Pons (tissue), 1 donor: ENCODE measurements at regions not wholly inside any gene's neighbourhood (a gene's known extent, or its start where the extent isn't known, plus 50 kb on each side); places are given as distances from the start of the nearest gene placed in this dataset.

ENCODE experiments used
- DNase-seq: peaks from one replicate; pipeline ENCODE4 v3.0.0-alpha.2; 2016; ENCODE audit warnings: low spot score

DNA sequence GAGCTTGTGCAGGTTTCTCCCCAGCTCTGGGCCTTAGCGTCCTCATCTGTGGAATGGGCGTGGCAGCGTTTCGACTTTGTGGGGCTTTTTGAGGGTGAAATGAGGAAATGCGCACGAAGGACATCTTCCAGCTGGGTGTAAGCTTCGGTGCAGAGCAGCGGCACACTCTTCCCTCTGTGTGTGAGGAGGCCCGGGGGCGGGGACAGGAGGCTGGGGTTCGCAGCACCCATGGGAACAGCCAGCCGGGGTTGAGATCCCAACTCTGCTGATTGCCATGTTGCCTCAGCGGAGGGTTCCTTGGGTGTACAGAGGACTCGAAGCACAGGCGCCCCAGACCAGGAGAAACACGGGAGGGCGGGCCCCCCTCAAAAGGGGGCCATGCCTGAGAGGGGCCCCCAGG lies 265.6 kb downstream of the NSG2 start:
- DNase-seq: no peak

DNA sequence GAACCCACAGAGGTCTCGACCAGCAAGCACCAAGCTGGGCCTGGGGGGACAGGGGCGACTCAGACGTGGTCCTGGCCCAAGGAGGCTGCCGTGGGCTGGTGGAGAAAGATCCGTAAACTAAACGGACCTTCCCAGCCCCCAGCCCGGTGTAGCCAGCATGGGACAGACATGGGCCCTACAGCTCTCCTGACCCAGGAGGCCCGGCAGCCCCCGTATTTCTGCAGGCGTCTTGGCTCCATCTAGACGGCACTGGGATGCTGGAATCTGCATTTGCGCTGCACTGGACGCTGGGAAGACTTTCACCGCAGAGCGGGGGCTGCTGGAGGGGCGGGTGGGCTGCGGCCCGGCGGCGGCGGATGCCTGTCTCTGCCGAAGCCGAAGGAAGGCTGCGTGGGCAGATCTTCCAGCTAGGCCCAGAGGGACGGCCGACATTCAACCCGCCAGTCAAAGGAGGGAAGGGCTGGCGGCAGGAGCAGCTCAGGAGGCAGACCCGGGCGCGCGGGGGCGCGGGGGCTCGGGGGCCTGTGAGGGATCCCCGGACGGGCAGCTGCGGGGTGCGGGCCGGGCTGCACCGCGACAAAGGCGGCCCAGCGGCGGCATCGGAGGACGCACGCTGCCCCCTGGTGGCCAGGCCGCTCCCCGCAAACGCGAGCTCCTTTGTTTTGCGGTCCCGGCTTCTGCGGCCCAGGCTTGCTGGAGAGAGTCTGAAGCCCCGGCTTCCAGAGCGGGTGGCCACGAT lies 266.2 kb downstream of the NSG2 start:
- DNase-seq: peak; percentile 45

DNA sequence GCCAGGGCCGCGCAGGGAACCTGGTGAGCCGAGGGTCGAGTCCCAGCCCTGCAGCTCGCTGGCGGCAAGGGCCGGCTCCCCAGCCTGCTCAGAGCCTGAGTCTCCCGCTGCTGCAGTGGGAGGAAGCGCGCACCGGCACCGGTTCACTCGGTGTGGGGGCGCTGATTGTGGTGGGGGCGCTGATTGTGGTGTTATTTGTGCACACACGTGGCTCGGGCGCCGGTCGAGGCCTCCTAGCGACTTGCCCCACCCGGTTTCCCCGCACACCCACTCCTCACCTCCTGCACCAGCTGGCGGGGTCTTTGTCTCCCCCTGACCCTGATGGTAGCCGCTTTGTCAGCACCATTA lies 266.7 kb downstream of the NSG2 start:
- no peak for DNase-seq

DNA sequence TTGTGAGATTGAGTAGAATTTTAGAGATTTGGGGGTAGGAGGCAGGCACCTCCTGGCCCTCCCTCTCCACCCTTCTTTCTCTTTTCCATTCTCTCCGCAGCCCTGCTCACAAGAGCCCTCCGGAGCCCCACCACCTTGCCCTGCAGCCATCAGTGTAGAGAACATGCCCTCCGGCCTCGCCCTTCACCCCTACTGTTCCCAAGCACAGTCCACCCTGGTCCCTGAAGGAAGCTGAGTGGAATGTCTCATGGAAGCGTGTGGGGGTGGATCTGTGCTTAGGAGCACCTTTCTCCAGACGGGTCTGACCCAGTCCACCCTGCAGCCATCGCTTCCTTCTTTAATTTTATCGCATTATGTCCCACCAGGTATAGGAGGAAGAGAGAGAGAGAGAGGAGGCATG lies 267.1 kb downstream of the NSG2 start:
- DNase-seq: no peak

DNA sequence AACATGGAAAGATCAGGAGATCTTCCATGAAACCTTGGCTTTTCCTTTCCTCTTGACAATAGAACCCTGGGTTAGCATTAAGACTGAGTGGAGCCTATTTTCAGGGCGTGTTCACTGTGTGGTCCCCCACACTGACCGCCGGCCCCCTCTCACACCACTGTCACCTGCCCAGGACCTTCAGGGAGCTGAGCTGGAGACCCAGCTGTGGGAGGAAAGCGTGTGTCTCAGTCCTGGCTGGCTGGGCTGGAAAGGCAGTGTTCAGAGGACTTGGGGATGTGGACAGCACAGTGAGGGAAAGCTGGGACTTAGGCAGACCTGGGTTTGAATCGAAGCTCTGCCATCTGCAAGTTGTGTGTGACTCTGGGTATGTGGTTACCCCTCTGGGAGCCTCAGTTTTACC lies 268.1 kb downstream of the NSG2 start:
- DNase-seq: no peak

DNA sequence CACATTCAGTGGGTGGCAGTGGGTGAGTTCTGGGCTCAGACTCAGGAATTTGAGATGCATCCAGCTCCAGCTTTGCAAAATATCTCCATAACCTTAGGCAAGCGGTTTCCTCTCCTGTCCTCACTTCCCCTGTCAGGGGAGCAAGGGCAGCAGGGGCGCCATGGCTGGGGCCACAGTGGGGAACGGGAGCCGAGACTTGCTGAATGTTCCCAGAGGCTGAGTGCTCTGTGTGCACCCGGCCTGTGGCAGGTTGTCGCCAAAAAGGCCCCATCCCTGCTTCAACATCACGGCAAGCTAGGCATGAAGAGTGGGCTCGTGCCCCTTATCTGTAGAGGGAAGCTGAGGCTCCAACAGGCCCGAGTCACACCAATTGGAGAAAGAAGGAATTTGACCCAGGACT lies 268.8 kb downstream of the NSG2 start:
- no peak for DNase-seq

DNA sequence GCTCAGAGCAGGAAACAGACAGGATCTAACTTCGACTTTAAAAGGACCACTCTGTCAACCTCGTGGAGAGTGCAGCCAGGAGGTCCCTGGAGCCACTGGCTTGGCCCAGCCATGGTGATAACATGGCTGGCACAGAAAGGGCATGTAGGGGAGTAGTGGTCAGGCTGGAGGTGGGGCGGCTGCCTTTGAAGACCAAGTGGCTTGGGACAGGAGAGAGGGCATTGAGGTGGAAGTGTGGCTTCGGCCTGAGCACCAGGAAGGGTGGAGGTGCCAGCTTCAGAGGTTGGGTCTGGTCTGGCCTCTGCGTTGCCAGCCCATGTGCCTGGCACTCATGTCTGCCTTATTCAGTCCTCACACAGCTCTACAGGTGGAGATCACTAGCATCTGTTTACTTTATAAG lies 270.0 kb downstream of the NSG2 start:
- DNase-seq: no peak

DNA sequence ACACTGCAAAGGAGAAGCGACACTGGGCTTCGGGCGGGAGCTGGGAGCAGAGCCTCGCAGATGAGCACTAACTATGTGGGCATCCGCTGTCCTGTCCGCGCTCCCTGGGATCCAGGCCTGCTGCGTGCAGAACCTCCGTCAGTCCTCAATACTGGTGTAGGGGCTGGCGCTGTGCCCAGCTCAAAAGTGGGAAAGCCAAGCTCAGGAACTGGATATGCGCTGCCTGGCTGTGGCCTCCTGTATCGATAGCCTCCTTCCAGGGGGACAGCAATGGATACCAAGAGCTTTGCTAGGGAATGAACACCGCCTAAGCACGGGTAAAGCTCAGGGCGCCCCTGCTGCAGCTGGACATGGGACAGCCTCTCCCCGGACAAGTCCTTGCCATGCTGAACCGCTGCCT lies 270.4 kb downstream of the NSG2 start:
- DNase-seq: no peak

DNA sequence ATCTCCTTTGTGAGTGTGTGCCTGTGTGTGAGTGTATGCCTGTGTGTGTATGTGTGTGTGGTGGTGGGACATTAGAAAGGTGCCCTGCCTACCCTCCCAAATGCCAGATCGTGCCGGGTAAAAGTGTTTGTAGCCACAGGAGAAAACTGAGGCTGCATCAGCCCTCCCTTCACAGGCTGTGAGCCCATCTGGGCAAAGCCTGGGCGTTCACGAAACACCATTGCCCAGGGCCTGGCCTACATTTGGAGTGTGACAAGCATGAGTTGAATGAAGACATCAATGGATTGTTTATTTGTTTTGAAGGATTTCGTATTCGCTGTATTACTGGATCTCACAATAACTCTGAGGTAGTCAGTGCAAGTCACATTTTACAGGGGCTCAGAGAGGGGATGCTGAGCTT lies 270.8 kb downstream of the NSG2 start:
- no peak for DNase-seq

DNA sequence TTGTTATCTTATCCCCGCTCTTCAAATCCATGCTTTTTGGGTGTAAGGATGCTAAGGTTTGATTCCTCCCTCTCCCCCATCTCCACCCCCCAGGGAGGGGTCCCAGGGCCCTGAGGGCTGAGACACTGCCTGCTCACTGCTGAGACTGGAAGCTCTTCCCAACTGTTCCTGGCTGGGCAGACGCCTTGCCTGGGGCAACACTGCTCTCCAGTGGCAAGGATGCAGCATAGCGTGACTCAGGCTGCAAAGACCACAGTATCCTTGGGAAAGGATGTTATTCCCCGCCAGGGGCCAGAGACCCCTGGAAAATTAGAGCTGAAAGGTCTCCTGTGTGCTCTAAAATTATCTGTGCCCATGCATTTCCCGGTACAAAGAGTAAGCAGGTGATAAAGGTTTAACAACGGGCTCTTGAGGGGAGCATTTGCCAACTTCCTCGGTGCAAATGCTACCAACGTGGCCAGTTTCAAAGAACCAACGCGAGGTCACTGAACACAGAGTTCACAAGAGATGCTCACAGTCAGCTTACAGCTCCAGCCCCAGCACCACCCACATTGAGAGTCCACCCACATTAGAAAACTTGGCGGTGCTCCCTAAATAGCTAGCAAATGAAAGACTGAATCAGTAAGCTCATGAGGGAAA lies 271.9 kb downstream of the NSG2 start:
- DNase-seq: peak; percentile 59

DNA sequence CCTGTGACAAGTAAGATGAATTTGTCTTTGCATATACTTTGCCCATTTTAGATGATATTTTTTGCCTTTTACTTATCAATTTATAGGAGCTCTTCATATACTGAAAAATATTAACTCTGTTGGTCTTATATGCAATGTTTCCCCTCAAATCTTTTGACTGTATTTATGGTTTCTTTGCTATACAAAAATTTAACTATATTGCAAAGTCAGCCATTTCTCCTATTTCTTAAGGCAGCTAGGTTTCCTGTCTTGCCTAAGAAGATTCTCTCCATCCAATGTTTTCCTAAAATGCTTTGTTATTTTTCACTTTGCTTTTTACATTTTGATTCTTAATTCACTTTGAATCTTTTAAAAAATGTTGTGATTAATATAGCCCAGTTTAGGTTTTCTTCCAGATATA lies 273.1 kb downstream of the NSG2 start:
- no peak for DNase-seq

DNA sequence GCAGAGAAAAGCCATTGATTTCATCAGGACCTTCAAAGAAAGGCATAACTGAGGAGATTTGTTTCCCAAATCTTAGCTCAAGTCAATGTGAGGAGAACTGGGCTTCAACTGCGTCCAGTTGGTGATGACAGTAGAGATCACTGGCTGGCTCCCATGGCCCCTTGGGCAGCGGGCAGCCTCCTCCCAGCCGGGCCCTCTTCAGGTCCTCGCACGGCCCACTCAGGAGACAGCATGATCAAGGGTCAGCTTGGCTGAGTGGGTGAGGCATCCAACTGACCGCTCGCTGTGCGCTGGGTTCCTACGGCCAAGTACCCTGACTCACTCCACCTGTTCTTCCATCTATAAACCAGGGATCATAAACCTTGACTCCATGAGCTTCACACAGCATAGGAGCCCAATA lies 274.0 kb downstream of the NSG2 start:
- no peak for DNase-seq

DNA sequence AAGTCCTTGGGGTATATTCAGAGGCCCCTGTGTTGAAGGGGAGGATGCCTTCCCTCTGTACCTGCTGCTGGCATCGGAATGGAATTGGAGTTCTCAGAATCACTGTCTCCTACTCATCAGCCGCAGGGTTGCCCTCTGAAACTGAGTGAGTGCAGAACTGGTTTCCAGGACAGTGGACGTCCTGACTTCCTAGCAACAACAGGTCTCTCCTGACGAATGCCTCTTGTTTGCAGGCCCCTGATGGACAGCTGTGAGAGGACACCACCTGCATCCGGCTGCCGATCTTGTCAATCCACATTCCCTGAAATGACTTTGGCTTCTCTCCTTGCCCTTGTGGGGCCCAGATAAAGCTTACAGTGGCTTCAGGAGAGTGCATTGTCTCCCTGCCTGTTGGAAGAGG lies 274.5 kb downstream of the NSG2 start:
- DNase-seq: no peak

DNA sequence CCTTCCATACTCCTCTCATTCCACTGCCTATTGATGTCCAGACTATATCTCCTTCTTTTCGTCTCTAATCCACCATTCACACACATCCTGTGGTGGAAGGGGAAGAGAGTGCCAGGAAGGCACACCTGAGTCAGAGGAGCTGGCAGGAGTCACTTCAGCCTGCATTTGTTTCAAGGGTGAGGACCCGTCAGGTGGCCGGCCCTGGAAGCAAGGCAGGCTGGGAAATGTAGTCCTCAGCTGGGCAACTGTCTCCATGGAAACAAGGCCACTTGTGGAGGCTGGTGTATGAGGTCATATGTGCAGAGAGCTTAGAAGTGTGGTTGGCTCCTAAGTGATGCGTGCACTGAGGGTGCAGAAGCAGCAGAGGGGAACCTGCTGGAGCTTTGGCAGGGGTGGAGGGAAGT lies 278.4 kb downstream of the NSG2 start:
- peak; percentile 67 for DNase-seq

DNA sequence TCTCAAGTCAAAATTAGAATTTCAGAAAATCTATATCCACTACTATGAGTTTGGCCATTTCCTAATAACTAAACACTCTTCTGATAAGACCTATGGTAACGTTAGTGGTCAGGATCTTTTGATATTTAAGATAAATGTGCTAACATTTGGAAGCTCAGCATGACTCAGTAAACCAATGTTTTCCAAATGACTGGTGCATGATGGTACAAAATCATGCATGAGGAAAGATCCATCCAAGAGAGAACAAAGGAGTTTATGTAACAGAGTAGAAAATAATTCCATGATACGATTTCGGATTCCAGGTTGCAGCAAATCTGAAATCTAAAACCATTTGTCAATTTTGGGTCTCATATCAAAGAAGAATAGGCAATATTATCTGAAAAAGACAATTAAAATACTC lies 279.2 kb downstream of the NSG2 start:
- DNase-seq: no peak

DNA sequence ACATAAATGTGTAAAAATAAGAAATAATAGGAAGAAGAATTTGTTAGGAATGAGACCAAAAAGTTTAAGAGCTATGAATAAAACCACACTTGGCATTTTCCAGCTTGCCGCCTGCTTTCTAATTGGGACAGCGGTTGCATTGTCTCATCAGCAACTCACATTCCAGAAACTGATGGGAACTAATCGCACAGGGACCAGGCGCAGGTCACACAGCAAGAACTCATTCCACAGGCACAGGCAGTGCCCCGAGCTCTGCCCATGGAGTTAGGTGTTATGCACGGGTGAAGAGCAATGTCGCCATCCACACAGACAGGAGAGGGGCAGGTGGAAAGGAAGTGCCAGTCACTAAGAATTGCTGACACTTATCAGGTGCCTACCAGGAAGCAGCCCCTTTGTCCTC lies 279.9 kb downstream of the NSG2 start:
- DNase-seq: no peak

DNA sequence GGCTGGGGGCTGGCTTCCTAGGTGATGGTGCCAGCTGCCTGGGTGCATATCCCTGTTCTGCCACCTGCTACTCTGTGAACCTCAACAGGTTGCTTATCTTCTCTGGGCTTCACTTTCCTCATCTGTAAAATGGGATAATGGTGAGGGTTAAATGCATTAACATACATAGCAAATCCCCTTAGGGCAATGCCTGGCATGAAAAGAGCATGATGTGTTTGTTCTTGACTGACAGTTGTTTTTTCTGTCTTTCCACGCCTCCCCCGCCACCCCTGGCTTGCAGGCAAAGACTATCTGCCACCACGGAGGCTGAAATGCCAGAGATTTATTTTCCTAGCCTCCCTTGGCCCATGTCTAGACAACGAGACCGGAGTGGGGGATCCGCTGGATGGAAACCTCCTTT lies 280.5 kb downstream of the NSG2 start:
- DNase-seq: no peak

DNA sequence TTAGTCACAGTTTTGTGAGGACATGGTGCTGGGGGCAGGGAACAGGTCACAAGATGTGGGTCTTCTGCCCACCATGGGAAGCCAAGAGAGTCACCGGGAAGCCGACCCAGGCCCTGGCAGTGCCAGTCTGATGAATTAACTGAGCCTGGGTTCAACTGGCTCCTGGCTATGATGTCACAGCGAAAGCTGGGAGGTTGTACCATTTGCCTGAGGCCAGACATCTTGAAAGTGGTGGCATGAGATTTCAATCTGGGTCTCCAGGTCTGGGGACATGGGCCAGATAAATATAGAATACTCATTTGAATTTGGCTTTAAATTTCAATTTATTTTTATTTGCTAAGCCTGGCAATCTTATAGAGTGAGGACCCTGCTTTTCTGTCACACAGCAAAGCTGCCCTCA lies 280.9 kb downstream of the NSG2 start:
- no peak for DNase-seq

DNA sequence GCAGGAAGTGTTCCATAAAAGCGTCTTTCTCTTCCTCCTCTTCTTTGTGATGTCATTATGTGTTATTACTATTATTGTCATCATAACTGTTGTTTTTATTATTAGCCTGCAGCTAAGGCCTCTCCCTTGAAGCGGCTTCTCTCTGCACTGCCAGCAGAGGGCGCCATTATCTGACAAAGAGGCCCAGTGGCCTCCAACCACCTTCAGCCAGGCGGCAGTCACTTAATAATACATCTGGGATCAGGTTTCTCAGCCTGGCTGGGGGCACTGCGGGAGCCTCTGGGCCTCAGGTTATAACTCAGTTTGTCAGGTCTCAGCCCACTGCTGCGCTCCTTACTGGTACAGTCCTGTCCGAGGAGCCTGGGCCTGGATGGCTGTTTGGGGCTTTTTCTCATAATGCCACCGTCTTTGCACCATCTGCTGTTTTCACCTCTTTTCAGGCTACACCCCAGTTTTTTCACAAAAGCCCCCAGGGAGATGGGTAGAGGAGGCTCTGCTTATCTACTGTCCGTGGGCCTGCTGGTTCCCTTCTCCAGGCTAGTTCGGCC lies 281.9 kb downstream of the NSG2 start:
- peak; percentile 22 for DNase-seq

DNA sequence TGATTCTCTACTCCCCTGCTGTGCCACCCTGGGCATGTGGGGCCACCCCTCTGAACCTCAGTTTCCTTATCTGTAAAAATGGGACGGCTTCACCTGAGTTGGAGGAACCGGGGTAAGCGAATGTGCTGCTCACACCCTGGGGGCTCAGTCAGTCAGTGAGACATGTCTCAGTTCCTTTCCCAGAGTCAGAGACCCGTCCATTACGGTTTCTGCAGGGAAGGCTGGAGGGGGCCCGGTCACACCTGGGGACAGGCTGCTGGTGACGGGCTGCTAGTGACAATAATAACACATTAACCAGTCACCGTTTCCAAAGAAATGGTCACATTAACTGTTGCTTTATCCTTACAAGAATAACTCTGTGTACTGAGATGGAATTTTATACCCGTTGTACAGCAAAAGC lies 282.4 kb downstream of the NSG2 start:
- no peak for DNase-seq

DNA sequence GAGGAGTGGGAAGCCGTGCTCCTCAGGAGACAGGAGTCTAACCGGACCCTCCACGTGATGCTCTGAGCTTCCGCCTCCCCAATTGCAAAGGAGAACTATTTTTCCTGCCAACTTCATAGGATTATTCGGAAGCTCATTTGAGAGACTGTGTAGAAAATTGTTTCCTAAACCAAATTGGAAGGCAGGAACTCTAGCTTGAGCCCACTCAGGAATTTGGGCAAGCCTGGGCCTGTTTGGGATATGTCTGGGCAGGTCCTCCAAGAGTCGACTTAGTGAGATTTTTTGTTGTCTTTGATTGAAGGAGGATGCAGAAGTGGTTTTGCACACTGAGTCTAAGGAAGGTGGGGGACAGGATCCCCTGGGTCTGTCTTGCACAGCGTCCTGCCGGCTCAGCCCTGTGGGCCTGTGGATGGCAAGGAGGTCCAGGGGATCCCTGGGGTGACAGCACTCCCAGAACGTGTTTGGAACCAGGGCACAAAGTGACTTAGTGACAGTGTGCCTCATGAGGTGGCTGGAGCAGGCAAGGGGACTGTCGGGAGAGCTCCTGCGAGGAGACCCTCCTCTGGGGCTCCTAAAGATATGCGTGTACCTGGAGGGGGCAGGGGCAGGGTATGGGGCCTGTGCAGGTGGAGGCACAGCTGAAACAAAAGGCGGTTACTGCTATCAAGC lies 283.3 kb downstream of the NSG2 start:
- DNase-seq: no peak

DNA sequence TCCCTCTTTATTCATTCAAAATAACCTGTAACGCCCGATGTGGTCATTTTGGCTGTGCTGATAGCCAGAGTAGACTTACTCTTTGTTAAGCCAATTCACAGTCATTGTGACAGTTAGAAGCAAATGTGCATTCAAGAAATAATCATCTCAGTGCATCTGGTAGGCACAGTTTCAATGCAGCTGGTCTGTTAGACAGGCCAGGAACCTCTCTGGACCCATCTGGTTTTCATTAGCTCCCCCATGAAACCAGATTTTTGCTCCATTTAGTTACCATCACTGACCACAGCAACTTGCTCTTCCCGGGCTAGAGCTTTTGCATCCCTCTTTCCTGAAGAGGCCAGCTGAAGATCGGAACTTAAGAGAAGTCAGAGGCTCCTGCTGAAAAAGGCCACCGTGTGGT lies 284.2 kb downstream of the NSG2 start:
- DNase-seq: no peak

DNA sequence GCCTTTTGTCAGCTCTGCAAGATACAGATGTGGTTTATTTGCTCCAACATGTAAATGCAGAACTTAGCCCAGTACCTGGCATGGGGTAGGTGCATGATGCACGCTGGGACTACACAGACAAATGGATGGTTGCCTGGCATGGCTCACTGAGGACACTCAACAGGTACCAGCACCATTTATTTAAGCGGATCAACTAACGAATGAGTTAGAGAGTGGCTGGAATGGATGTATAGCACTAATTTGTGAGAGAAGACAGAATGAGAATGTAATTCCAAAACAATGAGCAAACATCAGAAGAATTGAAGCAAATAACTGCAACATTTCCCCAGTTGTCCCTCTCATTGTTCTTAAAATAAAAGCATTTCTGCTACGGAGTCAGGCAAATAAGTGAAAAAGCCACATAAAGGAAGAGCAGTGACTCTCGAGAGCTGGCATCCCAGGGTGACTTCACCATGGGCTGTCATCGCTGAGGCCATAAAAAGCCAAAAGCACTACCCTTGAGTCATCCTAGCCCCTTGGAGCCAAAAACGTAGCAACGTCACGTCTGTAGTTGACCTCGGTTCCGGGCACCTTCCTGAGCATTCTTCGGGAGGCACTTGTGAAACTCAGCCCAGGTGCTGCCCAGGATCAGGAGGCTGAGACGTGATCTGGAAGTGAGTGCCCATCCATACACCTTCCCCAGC lies 290.3 kb downstream of the NSG2 start:
- DNase-seq: no peak
